ENCODE measurements at regions not wholly inside any gene's neighbourhood (a gene's known extent, or its start where the extent isn't known, plus 50 kb on each side); places are given as distances from the start of the nearest gene placed in this dataset.
A peak's percentile ranks its signal among the peaks of the same experiment; 100 is the strongest.

GRCh38 chr4:180521181-180521580 lies 1722.0 kb upstream of the TENM3 start:
- no peaks in the 10 kb centered on the region for H3K27me3 ChIP-seq
- no peaks in the 10 kb centered on the region for H3K36me3 ChIP-seq (ENCODE audit: low read depth, missing control alignments)
- intact Hi-C loops (cut with DNase I; ENCODE audit: low total_unique reads) = no loop called here
- H3K4me1 ChIP-seq = no peaks in the 10 kb centered on the region
- DNase-seq = no peak
- TF ChIP-seq POLR2A (IDR thresholded peaks at IDR 0.05) = no peak
- TF ChIP-seq CTCF (IDR thresholded peaks at IDR 0.05) = no peak
- H3K27ac ChIP-seq = no peak overlapping the region
- no peaks in the 10 kb centered on the region for H3K9me3 ChIP-seq
- WGBS, 2 donors = 42 to 70% methylated on average over 5 of the region's 5 CpGs
- no peak overlapping the region for H3K4me3 ChIP-seq

- no peak overlapping the region for H3K27ac ChIP-seq
- no peak for DNase-seq
- H3K36me3 ChIP-seq (ENCODE audit: low read depth, missing control alignments) = no peaks in the 10 kb centered on the region
- H3K4me3 ChIP-seq = no peak overlapping the region
- no peak for TF ChIP-seq POLR2A (IDR thresholded peaks at IDR 0.05)
- no peak for TF ChIP-seq CTCF (IDR thresholded peaks at IDR 0.05)
- intact Hi-C loops (cut with DNase I; ENCODE audit: low total_unique reads) = no loop called here
- no peaks in the 10 kb centered on the region for H3K9me3 ChIP-seq
- H3K4me1 ChIP-seq = no peaks in the 10 kb centered on the region
- H3K27me3 ChIP-seq = no peaks in the 10 kb centered on the region
- 90 to 91% methylated on average over 4 of the region's 4 CpGs for WGBS, 2 donors
Measured at GRCh38 chr4:180525523-180526077, 1717.6 kb upstream of the TENM3 start.

- no peak for DNase-seq
- TF ChIP-seq CTCF (IDR thresholded peaks at IDR 0.05) (no peak), POLR2A (IDR thresholded peaks at IDR 0.05) (no peak)
- no peaks in the 10 kb centered on the region for H3K27me3 ChIP-seq
- intact Hi-C loops (cut with DNase I; ENCODE audit: low total_unique reads) = no loop called here
- no peaks in the 10 kb centered on the region for H3K4me1 ChIP-seq
- no peak overlapping the region for H3K27ac ChIP-seq
- WGBS, 2 donors = 85 to 90% methylated on average over 9 of the region's 9 CpGs
- H3K36me3 ChIP-seq (ENCODE audit: low read depth, missing control alignments) = no peaks in the 10 kb centered on the region
- no peak overlapping the region for H3K4me3 ChIP-seq
- no peaks in the 10 kb centered on the region for H3K9me3 ChIP-seq
Measured at GRCh38 chr4:180528003-180528402, 1715.2 kb upstream of the TENM3 start.

- H3K9me3 ChIP-seq = no peaks in the 10 kb centered on the region
- intact Hi-C loops (cut with DNase I; ENCODE audit: low total_unique reads) = no loop called here
- no peak for DNase-seq
- no peak overlapping the region for H3K27ac ChIP-seq
- no peak overlapping the region for H3K4me3 ChIP-seq
- no peaks in the 10 kb centered on the region for H3K27me3 ChIP-seq
- no peaks in the 10 kb centered on the region for H3K36me3 ChIP-seq (ENCODE audit: low read depth, missing control alignments)
- H3K4me1 ChIP-seq = no peaks in the 10 kb centered on the region
- no peak for TF ChIP-seq POLR2A (IDR thresholded peaks at IDR 0.05)
- no peak for TF ChIP-seq CTCF (IDR thresholded peaks at IDR 0.05)
Measured at GRCh38 chr4:180530787-180531186, 1712.4 kb upstream of the TENM3 start.

- intact Hi-C loops (cut with DNase I; ENCODE audit: low total_unique reads) = no loop called here
- WGBS, 2 donors = 70 to 77% methylated on average over 9 of the region's 9 CpGs
Measured at GRCh38 chr4:180532691-180533090, 1710.5 kb upstream of the TENM3 start.

More at GRCh38 chr4:180532691-180533090, 1710.5 kb upstream of the TENM3 start:
- Histone ChIP-seq H3K4me1 (no peaks in the 10 kb centered on the region), H3K4me3 (peak overlapping the region; percentile 44 to 50), H3K9me3 (no peaks in the 10 kb centered on the region), H3K27me3 (no peaks in the 10 kb centered on the region), H3K27ac (no peak overlapping the region), H3K36me3 (ENCODE audit: low read depth, missing control alignments) (no peaks in the 10 kb centered on the region)
- peak; percentile 75 for DNase-seq
- TF ChIP-seq POLR2A (IDR thresholded peaks at IDR 0.05) (no peak), CTCF (IDR thresholded peaks at IDR 0.05) (no peak)
